Colon (tissue), 2 donors: ENCODE measurements at regions not wholly inside any gene's neighbourhood (a gene's known extent, or its start where the extent isn't known, plus 50 kb on each side); places are given as distances from the start of the nearest gene placed in this dataset.
"Not testable (repeated sequence)": the region's sequence is repeated elsewhere in the genome, so short reads cannot be mapped to it uniquely, and the experiment has no call there.

Experiments used
- FAIRE-seq: peaks from 2 replicates; lab custom pipeline; 2012; peaks lifted over from hg19 to GRCh38; lab: Jason Lieb, UNC
- donor health status: control.
- donor health status: control.

DNA sequence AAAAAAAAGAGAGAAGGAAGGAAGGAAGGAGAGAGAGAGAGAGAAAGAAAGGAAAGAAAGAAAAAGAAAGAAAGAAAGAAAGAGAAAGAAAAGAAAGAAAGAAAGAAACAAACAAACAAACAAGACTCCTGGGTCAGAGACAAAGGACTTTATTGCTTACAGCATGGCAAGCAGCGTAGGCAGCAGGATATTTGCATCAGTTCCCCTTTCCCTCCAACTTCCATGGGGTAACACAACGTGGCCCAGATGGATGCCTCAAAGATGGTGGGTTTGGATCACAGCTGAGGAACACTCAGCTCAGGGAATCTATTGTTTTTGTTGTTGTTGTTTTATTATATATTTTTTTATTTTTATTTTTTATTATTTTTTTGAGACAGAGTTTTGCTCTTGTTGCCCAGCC is 128.5 kb upstream of the VKORC1L1 start:
- no peak for FAIRE-seq

GRCh38 chr7:65746398-65746669 is 126.5 kb upstream of the VKORC1L1 start:
- no peak for FAIRE-seq

DNA sequence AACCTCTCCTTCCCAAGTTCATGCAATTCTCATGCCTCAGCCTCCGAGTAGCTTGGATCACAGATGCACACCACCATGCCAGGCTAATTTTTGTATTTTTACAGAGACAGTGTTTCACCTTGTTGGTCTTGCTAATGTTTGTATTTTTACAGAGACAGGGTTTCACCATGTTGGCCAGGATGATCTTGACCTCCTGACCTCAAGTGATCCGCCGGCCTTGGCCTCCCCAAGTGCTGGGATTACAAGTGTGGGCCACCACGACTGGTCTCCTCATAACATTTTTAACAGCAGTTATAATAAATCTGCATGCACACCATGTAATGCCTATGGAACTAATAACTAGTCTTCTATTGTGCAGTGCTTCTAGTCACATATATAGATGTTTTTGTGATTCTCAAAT is 123.8 kb upstream of the VKORC1L1 start:
- no peak for FAIRE-seq

DNA sequence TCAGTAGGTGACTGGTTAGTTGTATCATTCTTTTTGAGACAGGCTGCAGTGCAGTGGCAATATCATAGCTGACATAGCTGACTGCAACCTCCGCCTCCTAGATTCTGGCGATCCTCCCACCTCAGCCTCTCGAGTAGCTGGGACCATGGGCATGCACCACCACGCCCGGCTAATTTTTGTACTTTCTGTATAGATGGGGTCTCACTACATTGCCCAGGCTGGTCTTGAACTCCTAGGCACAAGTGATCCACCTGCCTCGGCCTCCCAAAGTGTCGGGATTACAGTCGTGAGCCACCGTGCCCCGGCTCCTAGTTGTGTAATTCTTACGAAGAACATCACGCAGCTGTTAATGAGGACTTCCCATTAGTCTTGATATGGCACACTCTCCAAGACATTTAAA is 123.4 kb upstream of the VKORC1L1 start:
- no peak for FAIRE-seq

DNA sequence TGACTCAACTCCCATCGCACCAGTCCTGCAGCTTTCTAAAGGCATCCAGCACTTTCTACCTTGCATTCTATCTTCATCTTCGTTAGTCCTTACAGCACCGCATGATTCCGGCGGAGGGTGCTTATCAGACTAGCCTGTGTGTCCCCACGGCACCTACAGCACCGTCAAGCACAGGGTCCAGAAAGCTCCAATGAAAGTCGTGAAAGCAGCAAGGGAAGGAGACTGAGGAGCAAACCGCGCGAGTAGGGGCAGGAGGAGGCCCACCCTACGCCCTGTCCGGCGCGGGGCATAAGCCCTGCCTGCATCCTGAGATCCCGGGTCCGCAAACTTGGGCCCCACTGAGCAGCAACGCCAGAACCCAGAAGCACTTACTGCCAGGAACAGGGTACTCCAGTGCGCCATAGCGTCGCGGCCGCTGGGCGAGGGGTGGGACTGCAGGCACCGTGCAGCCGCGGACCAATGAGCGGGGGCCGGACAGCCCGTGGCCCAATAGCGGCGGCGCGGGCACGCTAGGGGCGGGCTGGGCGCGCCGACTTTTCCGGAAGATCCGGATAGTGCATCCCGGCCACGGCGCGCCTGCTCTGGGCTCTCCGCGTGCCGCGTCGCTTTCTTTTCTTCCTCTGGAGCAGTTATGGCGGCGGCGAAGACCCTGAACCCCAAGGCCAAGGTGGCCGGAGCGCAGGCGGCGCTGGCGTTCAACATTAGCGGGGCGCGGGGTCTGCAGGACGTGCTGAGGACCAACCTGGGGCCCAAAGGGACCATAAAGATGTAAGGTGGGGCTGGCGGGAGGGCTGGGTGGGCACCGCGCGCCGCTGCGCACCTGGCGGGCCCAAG is 122.1 kb upstream of the VKORC1L1 start:
- no peak for FAIRE-seq

DNA sequence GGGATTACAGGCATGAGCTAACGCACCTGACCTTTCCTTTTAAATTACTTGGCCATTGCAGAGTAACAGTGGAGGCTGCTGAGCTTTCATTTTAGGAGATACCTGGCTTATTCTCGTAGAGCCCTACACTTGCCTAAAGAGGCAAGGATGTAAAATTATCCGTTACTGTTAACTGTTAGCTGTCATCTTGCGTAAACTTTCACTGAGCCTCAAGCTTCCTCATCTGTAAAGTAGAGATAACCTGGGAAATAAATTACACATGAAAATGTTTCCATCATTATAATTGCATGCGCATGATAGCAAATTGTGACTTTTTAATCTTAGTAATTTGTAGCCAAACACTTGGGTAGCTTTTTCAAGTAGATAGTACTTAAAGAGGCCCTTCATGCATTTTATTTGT is 118.8 kb upstream of the VKORC1L1 start:
- FAIRE-seq: not testable (repeated sequence)

DNA sequence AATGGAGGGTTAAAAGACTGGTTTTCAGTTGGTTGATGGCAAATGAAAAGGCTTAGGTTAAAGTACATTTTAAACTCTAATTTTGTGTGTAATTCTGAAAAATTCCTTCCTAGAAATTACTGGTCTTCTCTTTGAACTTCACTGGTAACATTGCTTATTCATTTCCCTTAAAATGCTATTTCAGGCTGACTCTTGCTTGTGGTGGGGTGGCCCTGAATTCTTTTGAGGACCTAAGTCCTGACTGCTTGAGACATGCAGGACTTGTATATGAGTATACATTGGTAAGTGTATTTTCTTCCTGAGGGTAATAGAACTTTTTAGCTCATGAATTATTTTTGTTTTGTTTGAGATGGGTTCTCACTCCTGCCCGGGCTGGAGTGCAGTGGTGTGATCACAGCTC is 113.9 kb upstream of the VKORC1L1 start:
- not testable (repeated sequence) for FAIRE-seq

DNA sequence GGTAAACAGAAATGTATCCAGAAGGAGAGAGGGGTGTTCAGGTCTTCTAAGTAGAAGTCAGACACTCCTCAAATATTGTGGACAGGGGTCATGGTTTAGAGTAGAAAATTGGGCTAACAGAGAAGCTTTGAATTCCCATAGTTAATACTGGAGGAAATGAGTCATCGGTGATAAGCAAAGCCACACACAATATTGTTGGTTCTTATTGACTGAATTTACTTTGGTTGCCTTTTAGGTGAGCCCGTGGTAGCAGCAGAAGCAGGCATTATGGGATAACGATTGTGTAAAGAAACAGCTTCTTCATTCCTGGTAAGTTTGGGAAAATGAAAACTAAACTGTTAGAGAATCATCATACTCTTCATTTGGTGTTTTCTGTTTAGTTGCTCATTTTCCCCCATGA is 110.2 kb upstream of the VKORC1L1 start:
- FAIRE-seq: not testable (repeated sequence)

- FAIRE-seq: not testable (repeated sequence)
Measured at GRCh38 chr7:65763114-65763513, 109.8 kb upstream of the VKORC1L1 start.

DNA sequence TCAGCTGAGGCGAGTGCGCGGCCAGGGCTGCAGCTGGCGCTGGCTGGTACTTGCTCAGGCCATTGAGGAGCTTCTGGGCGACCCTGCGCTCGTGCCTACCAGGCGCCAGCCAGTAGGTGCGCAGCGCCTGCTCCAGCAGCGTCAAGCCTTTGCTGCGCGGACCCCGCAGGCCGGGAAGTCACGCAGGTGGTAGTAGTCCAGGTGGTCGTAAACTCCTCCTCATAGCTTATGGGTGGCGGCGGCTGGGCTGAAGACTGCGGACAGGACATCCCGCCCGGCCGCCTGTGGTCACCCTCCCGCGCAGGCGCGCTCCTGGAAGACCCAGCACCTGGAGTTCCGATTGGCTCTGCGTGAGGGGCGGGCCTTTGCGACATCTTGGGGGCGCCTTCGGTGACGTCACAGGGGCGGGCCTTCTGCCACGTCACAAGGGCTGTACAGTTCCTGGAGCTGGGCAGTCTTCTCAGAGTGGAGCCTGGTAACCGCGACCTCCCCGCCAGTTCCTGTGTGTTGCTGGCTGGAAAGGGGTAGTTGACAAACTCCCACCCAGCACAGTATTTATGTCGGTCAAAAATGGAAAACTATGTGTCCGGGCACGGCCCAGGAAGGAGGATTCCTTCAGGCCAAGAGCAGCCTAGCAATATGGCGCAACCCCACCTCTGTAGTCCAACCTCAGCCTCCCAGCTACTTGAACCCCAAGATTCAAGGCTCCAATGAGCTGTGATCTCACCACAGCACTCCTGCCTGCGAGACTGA is 102.2 kb upstream of the VKORC1L1 start:
- FAIRE-seq: not testable (repeated sequence)

GRCh38 chr7:65771226-65771569 is 101.7 kb upstream of the VKORC1L1 start:
- not testable (repeated sequence) for FAIRE-seq

DNA sequence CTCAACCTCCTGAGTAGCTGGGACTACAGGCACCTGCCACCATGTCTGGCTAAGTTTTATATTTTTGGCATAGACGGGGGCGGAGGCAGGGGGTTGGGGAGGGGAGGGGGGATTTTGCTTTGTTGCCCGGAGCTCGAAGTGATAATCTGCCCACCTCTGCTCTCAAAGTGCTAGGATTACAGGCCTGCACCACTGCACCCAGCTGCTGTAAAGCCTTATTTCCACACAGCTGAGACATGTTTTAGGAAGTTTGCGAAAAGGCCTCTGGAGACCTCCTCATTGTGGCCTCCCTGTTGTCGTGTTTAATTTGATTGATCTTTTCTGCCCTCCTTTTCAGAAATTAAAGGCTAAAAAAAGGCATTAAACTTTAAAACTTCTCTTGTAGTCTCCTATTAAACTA is 96.2 kb upstream of the VKORC1L1 start:
- not testable (repeated sequence) for FAIRE-seq

GRCh38 chr7:65789943-65790342 is 82.9 kb upstream of the VKORC1L1 start:
- FAIRE-seq: not testable (repeated sequence)

DNA sequence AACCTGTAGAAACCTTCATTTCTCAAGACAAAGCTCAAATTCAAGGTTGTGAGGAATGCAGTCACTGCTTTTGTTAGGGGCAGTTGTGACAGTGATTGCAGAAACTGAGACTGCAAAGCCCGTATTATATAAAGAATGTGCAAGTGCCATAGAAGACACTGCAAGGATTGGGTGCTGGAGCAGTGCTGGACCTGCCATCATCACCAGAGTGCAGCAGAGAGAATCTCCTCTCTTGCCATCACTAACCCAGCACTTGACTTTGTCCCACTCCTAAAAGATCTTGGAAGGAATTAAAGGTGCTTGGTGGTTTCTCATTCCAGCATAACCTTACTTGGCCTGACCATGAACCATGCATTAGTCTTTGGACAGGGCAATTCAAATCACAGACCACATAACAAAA is 81.1 kb upstream of the VKORC1L1 start:
- FAIRE-seq: not testable (repeated sequence)

- FAIRE-seq: not testable (repeated sequence)
Measured at GRCh38 chr7:65792726-65793125, 80.1 kb upstream of the VKORC1L1 start.

GRCh38 chr7:65794671-65795391 is 78.0 kb upstream of the VKORC1L1 start:
- FAIRE-seq: not testable (repeated sequence)

- not testable (repeated sequence) for FAIRE-seq
Measured at GRCh38 chr7:65795392-65795716, 77.5 kb upstream of the VKORC1L1 start.

DNA sequence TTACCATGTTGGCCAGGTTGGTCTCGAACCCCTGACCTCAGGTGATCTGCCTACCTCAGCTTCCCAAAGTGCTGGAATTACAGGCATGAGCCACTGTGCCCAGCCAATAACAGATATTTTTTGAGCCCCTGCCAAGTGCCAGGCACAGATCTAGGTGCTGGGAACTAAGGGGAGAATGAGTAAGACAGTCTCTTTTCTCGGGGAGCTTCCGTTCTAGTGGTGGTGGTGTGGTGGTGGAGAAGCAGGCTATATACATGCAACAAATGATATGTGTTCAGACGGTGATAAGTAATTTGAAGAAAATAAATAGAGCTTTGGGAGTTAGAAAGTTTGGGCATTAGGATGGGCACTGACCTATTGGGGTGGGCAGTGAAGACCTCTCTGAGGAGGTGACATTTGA is 76.7 kb upstream of the VKORC1L1 start:
- no peak for FAIRE-seq

GRCh38 chr7:65797086-65797485 is 75.8 kb upstream of the VKORC1L1 start:
- FAIRE-seq: not testable (repeated sequence)

DNA sequence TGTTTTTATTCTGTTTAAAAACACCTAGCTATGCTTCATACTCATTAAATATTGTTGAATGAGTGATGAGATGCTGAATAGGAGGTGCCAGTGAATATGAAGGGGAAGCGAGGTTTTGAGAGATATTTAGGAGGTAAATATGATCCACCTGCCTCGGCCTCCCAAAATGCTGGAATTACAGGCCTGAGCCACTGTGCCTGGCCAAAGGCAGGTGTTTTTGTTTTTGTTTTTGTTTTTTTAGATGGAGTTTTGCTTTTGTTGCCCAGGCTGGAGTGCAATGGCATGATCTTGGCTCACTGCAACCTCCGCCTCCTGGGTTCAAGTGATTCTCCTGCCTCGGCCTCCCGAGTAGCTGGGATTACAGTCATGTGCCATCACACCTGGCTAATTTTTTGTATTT is 75.3 kb upstream of the VKORC1L1 start:
- not testable (repeated sequence) for FAIRE-seq

DNA sequence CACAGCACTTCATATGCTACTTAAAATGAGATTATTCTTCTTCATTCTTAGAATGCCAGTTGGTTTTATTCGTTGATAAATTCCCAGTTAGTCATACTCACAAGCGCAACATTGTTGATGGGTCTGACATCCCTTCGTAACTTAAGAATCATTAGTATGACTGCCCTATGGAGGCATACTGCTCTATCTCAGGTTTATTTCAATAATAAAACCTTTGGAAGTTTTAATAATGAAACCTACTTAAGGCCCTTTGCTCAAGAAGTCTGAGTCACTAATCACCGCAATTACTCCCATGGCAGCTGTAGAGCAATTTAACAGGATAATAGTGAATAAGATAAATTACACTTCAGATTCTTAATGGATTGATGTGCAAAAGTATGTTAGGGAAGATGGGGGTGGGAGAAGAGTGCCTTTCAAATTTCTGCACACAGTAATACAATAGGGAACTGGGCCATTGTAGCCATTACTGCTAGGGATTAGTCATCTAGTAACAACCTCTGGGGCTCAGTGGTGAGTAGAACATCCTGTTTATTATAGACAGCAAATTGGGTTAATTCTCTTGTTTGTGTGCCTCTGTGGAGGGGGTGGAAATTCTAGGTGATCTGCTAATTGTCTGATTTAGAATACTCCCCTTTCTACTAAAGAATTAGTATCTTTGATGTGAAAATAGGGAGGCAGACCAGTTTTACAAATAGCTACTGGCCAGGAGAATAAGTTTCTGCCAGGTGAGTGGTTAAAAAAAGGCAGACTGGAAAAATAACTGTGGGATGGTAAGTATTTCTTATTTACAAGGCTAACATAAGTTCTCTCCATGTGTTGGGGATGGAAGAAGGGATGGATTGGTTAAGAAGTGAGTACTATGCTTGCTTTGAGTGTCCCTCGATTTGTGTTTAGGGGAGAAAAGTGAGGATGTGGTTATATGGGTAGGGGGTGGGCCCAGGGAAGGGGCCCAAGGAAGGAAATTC is 74.5 kb upstream of the VKORC1L1 start:
- FAIRE-seq: no peak

GRCh38 chr7:65800191-65800590 is 72.7 kb upstream of the VKORC1L1 start:
- FAIRE-seq: not testable (repeated sequence)
